Liver (tissue), 8 donors: ENCODE measurements at regions not wholly inside any gene's neighbourhood (a gene's known extent, or its start where the extent isn't known, plus 50 kb on each side); places are given as distances from the start of the nearest gene placed in this dataset.

Experiments used
- DNase-seq: peaks from one replicate; pipeline ENCODE4 v3.0.0-alpha.2; 2017; ENCODE audit warnings: low spot score
- H3K27ac ChIP-seq, 2 donors: one replicate each; pipeline ENCODE4 v1.7.0; 2013; ENCODE audit warnings: inconsistent platforms in 2 of 2, low read length in 2 of 2, control low read depth in 1 of 2, low read depth in 1 of 2, mild to moderate bottlenecking in 1 of 2
- H3K27me3 ChIP-seq, 4 donors: one replicate each; pipeline versions ENCODE4 v1.6.1 to v1.7.0; 2013; ENCODE audit warnings: low read length in 3 of 4, inconsistent platforms in 1 of 4, mild to moderate bottlenecking in 1 of 4, moderate library complexity in 1 of 4; ENCODE audit not compliant: control insufficient read depth in 4 of 4, insufficient read depth in 4 of 4
- H3K36me3 ChIP-seq, 4 donors: one replicate each; pipeline versions ENCODE4 v1.6.1 to v1.7.0; 2013; ENCODE audit warnings: low read length in 3 of 4, mild to moderate bottlenecking in 3 of 4, low read depth in 1 of 4, moderate library complexity in 1 of 4; ENCODE audit not compliant: control insufficient read depth in 4 of 4, insufficient read depth in 3 of 4
- H3K4me1 ChIP-seq, 4 donors: one replicate each; pipeline versions ENCODE4 v1.6.1 to v1.7.0; 2013; ENCODE audit warnings: low read length in 3 of 4, mild to moderate bottlenecking in 3 of 4, moderate library complexity in 1 of 4; ENCODE audit not compliant: control insufficient read depth in 4 of 4, insufficient read depth in 4 of 4
- H3K4me3 ChIP-seq, 3 donors: one replicate each; pipeline versions ENCODE4 v1.6.1 to v1.7.0; 2013; ENCODE audit warnings: low read length in 3 of 3, control low read depth in 1 of 3, low read depth in 1 of 3, mild to moderate bottlenecking in 1 of 3
- H3K9ac ChIP-seq, 2 donors: one replicate each; pipeline ENCODE4 v1.7.0; 2013; ENCODE audit warnings: low read length in 2 of 2, mild to moderate bottlenecking in 2 of 2, moderate library complexity in 2 of 2, control low read depth in 1 of 2, low read depth in 1 of 2
- H3K9me3 ChIP-seq, 4 donors: one replicate each; pipeline versions ENCODE4 v1.6.1 to v1.7.0; 2013; ENCODE audit warnings: low read length in 3 of 4; ENCODE audit not compliant: control insufficient read depth in 4 of 4
- EGR1 ChIP-seq, 2 donors: IDR thresholded peaks; 2 replicates each; pipeline ENCODE4 v1.6.1; 2016 to 2018; ENCODE audit warnings: antibody characterized with exemption in 2 of 2, low read depth in 2 of 2
- FOXA1 ChIP-seq: IDR thresholded peaks from 2 replicates; pipeline ENCODE4 v1.6.1; 2016; ENCODE audit warnings: antibody characterized with exemption
- FOXA2 ChIP-seq: IDR thresholded peaks from 2 replicates; pipeline ENCODE4 v1.6.1; 2016; ENCODE audit warnings: antibody characterized with exemption
- HNF4G ChIP-seq: IDR thresholded peaks from 2 replicates; pipeline ENCODE4 v1.6.1; 2016; ENCODE audit warnings: antibody characterized with exemption
- NR2F2 ChIP-seq: IDR thresholded peaks from 2 replicates; pipeline ENCODE4 v1.6.1; 2016; ENCODE audit warnings: antibody characterized with exemption
- RAD21 ChIP-seq, 2 donors: IDR thresholded peaks; 2 replicates each; pipeline ENCODE4 v1.6.1; 2016; ENCODE audit warnings: antibody characterized with exemption in 2 of 2, mild to moderate bottlenecking in 2 of 2
- RXRA ChIP-seq, 2 donors: IDR thresholded peaks; 2 replicates each; pipeline ENCODE4 v1.6.1; 2017 to 2018; ENCODE audit warnings: antibody characterized with exemption in 2 of 2, mild to moderate bottlenecking in 1 of 2
- SP1 ChIP-seq: IDR thresholded peaks from 2 replicates; pipeline ENCODE4 v1.6.1; 2018; ENCODE audit warnings: antibody characterized with exemption, mild to moderate bottlenecking
- TAF1 ChIP-seq: conservative IDR thresholded peaks from 2 replicates; pipeline ENCODE4 v1.6.1; 2016; ENCODE audit warnings: antibody characterized with exemption, mild to moderate bottlenecking
- WGBS: extraction: QIAGEN DNeasy Blood & Tissue Kit; methylation state at CpG from one replicate; pipeline ENCODE4 v1.1.7; 2013; 5-methylcytosine and 5-hydroxymethylcytosine counted together
- TF ChIP-seq, protein P1 (sequence below): IDR thresholded peaks from 2 replicates; pipeline ENCODE4 v1.6.1; 2016; ENCODE audit warnings: antibody characterized with exemption
- TF ChIP-seq, protein P2 (sequence below): IDR thresholded peaks from 2 replicates; pipeline ENCODE4 v1.6.1; 2016; ENCODE audit warnings: antibody characterized with exemption, mild to moderate bottlenecking
- TF ChIP-seq, protein P3 (sequence below): IDR thresholded peaks from 2 replicates; pipeline ENCODE4 v1.6.1; 2016; ENCODE audit warnings: antibody characterized with exemption
- TF ChIP-seq, protein P4 (sequence below): fragments of 150-350 bp; IDR thresholded peaks from 2 replicates; pipeline ENCODE4 v1.5.1; 2017; ENCODE audit warnings: improper control_type of control experiment, low read depth, low read length; ENCODE audit not compliant: missing input control
- donor health status: healthy.
- donor health status: healthy.
- donor health status: healthy.
- donor health status: healthy.
- donor health status: healthy.

DNA sequence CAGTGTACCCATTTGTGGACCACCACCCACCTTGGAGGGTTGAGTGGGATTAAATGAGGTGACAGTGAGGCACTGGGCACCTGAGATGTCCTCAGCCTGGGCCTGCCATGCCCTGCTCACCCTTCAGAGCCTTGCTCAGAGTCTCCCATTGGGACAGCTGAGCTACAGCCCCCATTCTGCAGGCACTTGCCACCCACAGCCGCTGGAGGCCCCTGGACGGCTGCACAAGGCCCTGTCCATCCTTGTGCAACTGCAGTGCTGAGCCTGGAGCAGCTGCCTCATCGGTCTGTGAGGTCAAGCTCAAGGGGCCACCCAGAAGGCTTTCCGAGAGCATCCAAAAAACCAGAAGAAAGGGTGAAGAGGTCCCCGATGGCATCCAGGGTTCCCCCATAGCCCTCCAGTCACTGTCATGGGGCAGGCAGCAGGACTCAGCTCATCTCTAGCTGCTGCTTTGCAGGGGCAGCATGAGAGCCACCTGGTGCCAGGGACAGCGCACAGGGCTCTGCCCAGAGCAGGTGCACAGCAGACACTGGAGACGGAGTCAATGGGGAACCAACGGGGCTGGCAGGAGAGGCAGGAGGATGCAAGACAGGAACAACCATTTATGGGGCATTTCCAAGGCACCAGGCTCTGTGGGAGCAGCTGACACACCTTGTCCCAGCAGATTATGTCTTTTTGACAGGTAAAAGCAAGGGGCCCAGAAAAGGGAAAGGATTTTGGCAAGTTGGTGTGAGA is 84.6 kb downstream of the ARL6IP4 start:
- peaks cover 36 to 79% (median 68%) of the 10 kb centered on the region in 4 donors for H3K4me1 ChIP-seq
- H3K9ac ChIP-seq, result peak overlapping the region in 1 of 2 donors; percentile 5
- peak overlapping the region; percentile 71 to 93 for H3K27ac ChIP-seq
- TF ChIP-seq RAD21 (IDR thresholded peaks at IDR 0.05), result peak in 1 of 2 donors; percentile 23
- TF ChIP-seq, protein P1, sequence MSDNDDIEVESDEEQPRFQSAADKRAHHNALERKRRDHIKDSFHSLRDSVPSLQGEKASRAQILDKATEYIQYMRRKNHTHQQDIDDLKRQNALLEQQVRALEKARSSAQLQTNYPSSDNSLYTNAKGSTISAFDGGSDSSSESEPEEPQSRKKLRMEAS, result no peak
- TF ChIP-seq TAF1, result no peak
- no peak for TF ChIP-seq HNF4G
- TF ChIP-seq NR2F2, result no peak
- no peak for TF ChIP-seq EGR1 (IDR thresholded peaks at IDR 0.05; ENCODE audit: low read depth in 2 of 2)
- TF ChIP-seq, protein P2, sequence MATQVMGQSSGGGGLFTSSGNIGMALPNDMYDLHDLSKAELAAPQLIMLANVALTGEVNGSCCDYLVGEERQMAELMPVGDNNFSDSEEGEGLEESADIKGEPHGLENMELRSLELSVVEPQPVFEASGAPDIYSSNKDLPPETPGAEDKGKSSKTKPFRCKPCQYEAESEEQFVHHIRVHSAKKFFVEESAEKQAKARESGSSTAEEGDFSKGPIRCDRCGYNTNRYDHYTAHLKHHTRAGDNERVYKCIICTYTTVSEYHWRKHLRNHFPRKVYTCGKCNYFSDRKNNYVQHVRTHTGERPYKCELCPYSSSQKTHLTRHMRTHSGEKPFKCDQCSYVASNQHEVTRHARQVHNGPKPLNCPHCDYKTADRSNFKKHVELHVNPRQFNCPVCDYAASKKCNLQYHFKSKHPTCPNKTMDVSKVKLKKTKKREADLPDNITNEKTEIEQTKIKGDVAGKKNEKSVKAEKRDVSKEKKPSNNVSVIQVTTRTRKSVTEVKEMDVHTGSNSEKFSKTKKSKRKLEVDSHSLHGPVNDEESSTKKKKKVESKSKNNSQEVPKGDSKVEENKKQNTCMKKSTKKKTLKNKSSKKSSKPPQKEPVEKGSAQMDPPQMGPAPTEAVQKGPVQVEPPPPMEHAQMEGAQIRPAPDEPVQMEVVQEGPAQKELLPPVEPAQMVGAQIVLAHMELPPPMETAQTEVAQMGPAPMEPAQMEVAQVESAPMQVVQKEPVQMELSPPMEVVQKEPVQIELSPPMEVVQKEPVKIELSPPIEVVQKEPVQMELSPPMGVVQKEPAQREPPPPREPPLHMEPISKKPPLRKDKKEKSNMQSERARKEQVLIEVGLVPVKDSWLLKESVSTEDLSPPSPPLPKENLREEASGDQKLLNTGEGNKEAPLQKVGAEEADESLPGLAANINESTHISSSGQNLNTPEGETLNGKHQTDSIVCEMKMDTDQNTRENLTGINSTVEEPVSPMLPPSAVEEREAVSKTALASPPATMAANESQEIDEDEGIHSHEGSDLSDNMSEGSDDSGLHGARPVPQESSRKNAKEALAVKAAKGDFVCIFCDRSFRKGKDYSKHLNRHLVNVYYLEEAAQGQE, result no peak
- no peaks in the 10 kb centered on the region for H3K27me3 ChIP-seq
- no peak overlapping the region for H3K4me3 ChIP-seq
- WGBS, result 72% methylated on average over 8 of the region's 8 CpGs
- no peak for DNase-seq
- no peaks in the 10 kb centered on the region for H3K9me3 ChIP-seq
- H3K36me3 ChIP-seq, result no peaks in the 10 kb centered on the region

DNA sequence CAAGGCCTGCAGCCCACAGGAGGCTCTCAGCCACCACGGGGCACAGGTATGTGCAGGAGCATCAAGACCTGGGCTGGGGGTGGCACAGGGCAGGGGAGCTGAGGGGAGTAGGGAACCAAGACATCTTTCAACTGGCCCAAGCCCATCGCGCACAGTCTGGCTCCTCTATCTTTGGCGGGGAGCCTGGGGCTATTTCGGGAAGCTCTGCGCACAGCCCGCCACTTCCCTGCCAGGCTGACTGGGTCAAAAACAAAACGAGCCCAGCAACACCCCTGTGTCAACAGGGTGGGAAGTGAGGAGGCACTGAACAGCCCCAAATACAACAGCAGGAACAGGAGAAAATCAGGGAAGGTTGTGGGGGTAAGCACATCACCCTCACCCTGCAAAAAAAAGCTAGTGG is 83.9 kb downstream of the ARL6IP4 start:
- no peak overlapping the region for H3K9ac ChIP-seq
- no peak for DNase-seq
- H3K27me3 ChIP-seq, result no peaks in the 10 kb centered on the region
- H3K4me1 ChIP-seq, result peaks cover 35 to 72% (median 63%) of the 10 kb centered on the region in 4 donors
- no peaks in the 10 kb centered on the region for H3K36me3 ChIP-seq
- TF ChIP-seq, protein P1, result no peak
- TF ChIP-seq FOXA1, result peak; percentile 17
- TF ChIP-seq SP1, result no peak
- peak; percentile 31 for TF ChIP-seq FOXA2
- TF ChIP-seq, protein P3, sequence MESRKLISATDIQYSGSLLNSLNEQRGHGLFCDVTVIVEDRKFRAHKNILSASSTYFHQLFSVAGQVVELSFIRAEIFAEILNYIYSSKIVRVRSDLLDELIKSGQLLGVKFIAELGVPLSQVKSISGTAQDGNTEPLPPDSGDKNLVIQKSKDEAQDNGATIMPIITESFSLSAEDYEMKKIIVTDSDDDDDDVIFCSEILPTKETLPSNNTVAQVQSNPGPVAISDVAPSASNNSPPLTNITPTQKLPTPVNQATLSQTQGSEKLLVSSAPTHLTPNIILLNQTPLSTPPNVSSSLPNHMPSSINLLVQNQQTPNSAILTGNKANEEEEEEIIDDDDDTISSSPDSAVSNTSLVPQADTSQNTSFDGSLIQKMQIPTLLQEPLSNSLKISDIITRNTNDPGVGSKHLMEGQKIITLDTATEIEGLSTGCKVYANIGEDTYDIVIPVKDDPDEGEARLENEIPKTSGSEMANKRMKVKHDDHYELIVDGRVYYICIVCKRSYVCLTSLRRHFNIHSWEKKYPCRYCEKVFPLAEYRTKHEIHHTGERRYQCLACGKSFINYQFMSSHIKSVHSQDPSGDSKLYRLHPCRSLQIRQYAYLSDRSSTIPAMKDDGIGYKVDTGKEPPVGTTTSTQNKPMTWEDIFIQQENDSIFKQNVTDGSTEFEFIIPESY, result no peak
- TF ChIP-seq, protein P2, result no peak
- TF ChIP-seq HNF4G, result no peak
- TF ChIP-seq, protein P4, sequence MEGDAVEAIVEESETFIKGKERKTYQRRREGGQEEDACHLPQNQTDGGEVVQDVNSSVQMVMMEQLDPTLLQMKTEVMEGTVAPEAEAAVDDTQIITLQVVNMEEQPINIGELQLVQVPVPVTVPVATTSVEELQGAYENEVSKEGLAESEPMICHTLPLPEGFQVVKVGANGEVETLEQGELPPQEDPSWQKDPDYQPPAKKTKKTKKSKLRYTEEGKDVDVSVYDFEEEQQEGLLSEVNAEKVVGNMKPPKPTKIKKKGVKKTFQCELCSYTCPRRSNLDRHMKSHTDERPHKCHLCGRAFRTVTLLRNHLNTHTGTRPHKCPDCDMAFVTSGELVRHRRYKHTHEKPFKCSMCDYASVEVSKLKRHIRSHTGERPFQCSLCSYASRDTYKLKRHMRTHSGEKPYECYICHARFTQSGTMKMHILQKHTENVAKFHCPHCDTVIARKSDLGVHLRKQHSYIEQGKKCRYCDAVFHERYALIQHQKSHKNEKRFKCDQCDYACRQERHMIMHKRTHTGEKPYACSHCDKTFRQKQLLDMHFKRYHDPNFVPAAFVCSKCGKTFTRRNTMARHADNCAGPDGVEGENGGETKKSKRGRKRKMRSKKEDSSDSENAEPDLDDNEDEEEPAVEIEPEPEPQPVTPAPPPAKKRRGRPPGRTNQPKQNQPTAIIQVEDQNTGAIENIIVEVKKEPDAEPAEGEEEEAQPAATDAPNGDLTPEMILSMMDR, result no peak
- TF ChIP-seq RXRA (IDR thresholded peaks at IDR 0.05), result peak in 1 of 2 donors; percentile 40
- TF ChIP-seq RAD21 (IDR thresholded peaks at IDR 0.05), result peak in 1 of 2 donors; percentile 24
- WGBS, result 34% methylated on average over 8 of the region's 8 CpGs
- H3K9me3 ChIP-seq, result no peaks in the 10 kb centered on the region
- H3K4me3 ChIP-seq, result no peak overlapping the region
- H3K27ac ChIP-seq, result peak overlapping the region; percentile 86 to 93
